Stomach (tissue), 8 donors: ENCODE measurements at regions not wholly inside any gene's neighbourhood (a gene's known extent, or its start where the extent isn't known, plus 50 kb on each side); places are given as distances from the start of the nearest gene placed in this dataset.

Source experiments
- DNase-seq, 2 donors: peaks; one replicate each; pipeline versions ENCODE4 v3.0.0 to v3.0.0-alpha.2; 2013 to 2019
- H3K27ac ChIP-seq, 5 donors: fragments of 200-600 bp in 4 of 5; sonication (generic) in 4 of 5; one replicate each; pipeline ENCODE4 v1.5.1; 2013 to 2019; ENCODE audit warnings: mild to moderate bottlenecking in 1 of 5, moderate library complexity in 1 of 5
- H3K27me3 ChIP-seq, 3 donors: fragments of 200-600 bp; sonication (generic); one replicate each; pipeline ENCODE4 v1.5.1; 2017 to 2019; ENCODE audit warnings: mixed run types in 1 of 3
- H3K36me3 ChIP-seq, 4 donors: fragments of 200-600 bp; sonication (generic); 1 replicate in 3 of 4; 2 replicates in 1 of 4; pipeline ENCODE4 v1.5.1; 2016 to 2019
- H3K4me1 ChIP-seq, 4 donors: fragments of 200-600 bp; sonication (generic); one replicate each; pipeline ENCODE4 v1.5.1; 2016 to 2019
- H3K4me3 ChIP-seq, 4 donors: fragments of 200-600 bp; sonication (generic) in 3 of 4; one replicate each; pipeline ENCODE4 v1.5.1; 2016 to 2019; ENCODE audit warnings: mild to moderate bottlenecking in 1 of 4
- H3K9me3 ChIP-seq, 4 donors: fragments of 200-600 bp; sonication (generic); one replicate each; pipeline ENCODE4 v1.5.1; 2016 to 2019
- EP300 ChIP-seq: sonication (generic); formaldehyde crosslinking; IDR thresholded peaks from one replicate; pipeline ENCODE4 v1.6.1; 2017; ENCODE audit warnings: antibody characterized with exemption
- POLR2A ChIP-seq, 4 donors: fragments of 450-650 bp; IDR thresholded peaks; one replicate each; pipeline ENCODE4 v1.6.1; 2016; ENCODE audit warnings: antibody characterized with exemption in 4 of 4, control low read depth in 2 of 4, mild to moderate bottlenecking in 1 of 4, moderate library complexity in 1 of 4
- POLR2AphosphoS5 ChIP-seq, 3 donors: sonication (generic); formaldehyde crosslinking; IDR thresholded peaks; one replicate each; pipeline ENCODE4 v1.6.1; 2016; ENCODE audit warnings: antibody characterized with exemption in 3 of 3
- WGBS, 5 donors: extraction: QIAGEN DNeasy Blood & Tissue Kit in 3 of 5; methylation state at CpG; one replicate each; pipeline versions ENCODE4 v1.1.5 to v1.1.7; 2013 to 2018; 5-methylcytosine and 5-hydroxymethylcytosine counted together
- intact Hi-C: fragments of 100-400 bp; cut with DNase I; formaldehyde crosslinking; loops from one replicate; pipeline ENCODE4 v1.15.1; 2023; ENCODE audit warnings: low total_unique reads
- TF ChIP-seq, protein P1 (sequence below), 7 experiments: fragments of 450-650 bp in 4 of 7; fragments of 200-600 bp in 3 of 7; sonication (generic) in 3 of 7; IDR thresholded peaks; one replicate each; pipeline ENCODE4 v1.5.1; 2016 to 2019; ENCODE audit warnings: antibody characterized with exemption in 7 of 7, control low read depth in 2 of 7, mild to moderate bottlenecking in 1 of 7
- donor health status: healthy with polysubstance abuse.
- donor health status: Bipolar disorder and iron deficiency.
- donor health status: healthy.

DNA sequence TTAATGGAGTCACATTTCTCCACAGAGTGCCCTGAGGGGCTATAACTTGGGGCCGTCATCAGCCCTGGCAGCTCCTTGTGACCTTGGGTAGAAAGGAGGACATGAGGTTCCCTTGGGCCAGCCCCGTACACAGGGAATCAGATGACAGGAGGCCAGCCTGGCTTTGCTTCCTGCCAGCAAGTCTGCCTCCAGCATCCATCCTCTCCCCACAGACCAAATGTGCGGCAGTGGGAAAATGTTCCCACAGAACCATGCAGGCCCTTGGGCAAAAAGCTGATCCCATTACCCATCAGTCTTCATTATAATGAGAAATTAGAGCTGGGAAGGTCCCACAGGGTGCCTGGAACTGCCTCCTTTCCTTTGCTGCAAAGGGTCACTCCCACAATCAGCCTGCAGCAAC, 908.3 kb downstream of the GRID1 start:
- DNase-seq, result no peak
- no peaks in the 10 kb centered on the region for H3K4me1 ChIP-seq
- TF ChIP-seq POLR2AphosphoS5 (IDR thresholded peaks at IDR 0.05), result no peak
- TF ChIP-seq POLR2A (IDR thresholded peaks at IDR 0.05), result no peak
- TF ChIP-seq, protein P1, sequence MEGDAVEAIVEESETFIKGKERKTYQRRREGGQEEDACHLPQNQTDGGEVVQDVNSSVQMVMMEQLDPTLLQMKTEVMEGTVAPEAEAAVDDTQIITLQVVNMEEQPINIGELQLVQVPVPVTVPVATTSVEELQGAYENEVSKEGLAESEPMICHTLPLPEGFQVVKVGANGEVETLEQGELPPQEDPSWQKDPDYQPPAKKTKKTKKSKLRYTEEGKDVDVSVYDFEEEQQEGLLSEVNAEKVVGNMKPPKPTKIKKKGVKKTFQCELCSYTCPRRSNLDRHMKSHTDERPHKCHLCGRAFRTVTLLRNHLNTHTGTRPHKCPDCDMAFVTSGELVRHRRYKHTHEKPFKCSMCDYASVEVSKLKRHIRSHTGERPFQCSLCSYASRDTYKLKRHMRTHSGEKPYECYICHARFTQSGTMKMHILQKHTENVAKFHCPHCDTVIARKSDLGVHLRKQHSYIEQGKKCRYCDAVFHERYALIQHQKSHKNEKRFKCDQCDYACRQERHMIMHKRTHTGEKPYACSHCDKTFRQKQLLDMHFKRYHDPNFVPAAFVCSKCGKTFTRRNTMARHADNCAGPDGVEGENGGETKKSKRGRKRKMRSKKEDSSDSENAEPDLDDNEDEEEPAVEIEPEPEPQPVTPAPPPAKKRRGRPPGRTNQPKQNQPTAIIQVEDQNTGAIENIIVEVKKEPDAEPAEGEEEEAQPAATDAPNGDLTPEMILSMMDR (IDR thresholded peaks at IDR 0.05), result no peak
- TF ChIP-seq EP300, result no peak
- H3K9me3 ChIP-seq, result no peaks in the 10 kb centered on the region
- H3K27ac ChIP-seq, result no peak overlapping the region
- no peaks in the 10 kb centered on the region for H3K27me3 ChIP-seq
- no peaks in the 10 kb centered on the region for H3K36me3 ChIP-seq
- intact Hi-C loops, result no loop called here
- no peak overlapping the region for H3K4me3 ChIP-seq
- WGBS, 5 donors, result 61 to 83% (median 72%) methylated on average over 2 to 3 of the region's 3 CpGs

DNA sequence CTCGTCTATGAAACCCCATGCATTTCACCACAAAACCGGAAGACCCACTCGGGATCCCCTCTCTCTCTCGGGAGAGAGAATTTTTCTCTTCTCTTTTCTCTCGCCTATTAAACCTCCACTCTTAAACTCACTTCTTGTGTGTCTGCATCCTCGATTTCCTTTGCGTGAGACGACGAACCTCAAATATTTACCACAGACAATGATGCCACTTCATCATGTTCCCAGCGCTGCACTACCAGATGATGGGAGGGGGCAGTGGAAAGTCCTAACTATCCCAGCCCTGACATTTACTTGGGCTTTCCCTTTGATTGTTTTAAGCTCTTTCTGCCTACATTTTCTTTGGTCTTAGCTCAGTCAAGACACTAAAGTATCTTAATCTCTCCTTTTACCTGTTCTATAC, 906.7 kb downstream of the GRID1 start:
- Histone ChIP-seq H3K4me1 (no peaks in the 10 kb centered on the region), H3K9me3 (no peaks in the 10 kb centered on the region), H3K4me3 (no peak overlapping the region), H3K36me3 (no peaks in the 10 kb centered on the region), H3K27ac (no peak overlapping the region), H3K27me3 (no peaks in the 10 kb centered on the region)
- DNase-seq, result no peak
- intact Hi-C loops, result no loop called here
- TF ChIP-seq POLR2A (IDR thresholded peaks at IDR 0.05), result no peak
- TF ChIP-seq, protein P1 (IDR thresholded peaks at IDR 0.05), result no peak
- no peak for TF ChIP-seq POLR2AphosphoS5 (IDR thresholded peaks at IDR 0.05)
- TF ChIP-seq EP300, result no peak
- 76 to 88% (median 84%) methylated on average over 10 of the region's 10 CpGs for WGBS, 5 donors

DNA sequence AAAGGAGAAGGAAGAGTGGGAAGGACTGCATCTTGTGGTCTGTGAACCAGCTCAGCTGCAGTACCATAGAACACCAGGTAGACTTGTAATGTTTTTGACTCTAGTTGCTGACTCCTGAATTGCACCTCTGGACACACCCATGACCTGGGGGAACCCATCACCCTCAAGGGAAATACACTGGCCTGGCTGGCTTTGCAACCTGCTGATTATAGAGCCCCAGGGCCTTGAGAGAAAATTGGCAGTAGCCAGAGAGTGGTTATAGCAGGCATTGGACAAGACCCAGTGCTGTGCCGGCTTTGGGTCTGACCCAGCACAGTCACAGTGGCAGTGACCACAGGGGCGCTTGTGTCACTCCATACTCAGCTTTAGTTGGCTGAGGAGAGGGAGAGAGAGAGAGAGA, 902.3 kb downstream of the GRID1 start:
- H3K4me1 ChIP-seq, result no peaks in the 10 kb centered on the region
- WGBS, 5 donors, result 55 to 81% (median 73%) methylated on average over 2 of the region's 2 CpGs
- no peaks in the 10 kb centered on the region for H3K27me3 ChIP-seq
- no peak overlapping the region for H3K27ac ChIP-seq
- H3K9me3 ChIP-seq, result no peaks in the 10 kb centered on the region
- intact Hi-C loops, result no loop called here
- H3K36me3 ChIP-seq, result no peaks in the 10 kb centered on the region
- no peak overlapping the region for H3K4me3 ChIP-seq
- no peak for TF ChIP-seq POLR2AphosphoS5 (IDR thresholded peaks at IDR 0.05)
- TF ChIP-seq, protein P1 (IDR thresholded peaks at IDR 0.05), result no peak
- TF ChIP-seq EP300, result no peak
- no peak for TF ChIP-seq POLR2A (IDR thresholded peaks at IDR 0.05)
- no peak for DNase-seq

DNA sequence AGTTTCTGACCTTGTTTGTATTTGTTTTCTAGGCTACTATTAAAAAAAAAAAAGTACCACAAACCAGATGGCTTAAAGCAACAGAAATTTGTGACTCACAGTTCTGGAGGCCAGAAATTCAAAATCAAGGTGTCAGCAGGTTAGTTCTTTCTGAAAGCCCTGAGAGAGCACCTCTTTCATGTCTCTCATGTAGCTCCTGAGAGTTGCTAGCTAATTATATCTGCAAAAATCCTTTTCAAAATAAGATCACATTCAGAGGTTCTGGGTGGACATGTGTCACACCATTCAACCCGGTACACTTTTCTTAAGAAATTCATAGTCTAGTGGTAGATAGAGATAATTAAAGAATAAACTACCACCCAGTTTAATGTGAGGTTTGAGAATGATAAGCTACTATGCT, 888.6 kb downstream of the GRID1 start:
- H3K36me3 ChIP-seq, result no peaks in the 10 kb centered on the region
- no peak for TF ChIP-seq EP300
- TF ChIP-seq, protein P1 (IDR thresholded peaks at IDR 0.05), result no peak
- H3K27me3 ChIP-seq, result no peaks in the 10 kb centered on the region
- H3K4me1 ChIP-seq, result no peaks in the 10 kb centered on the region
- no peak overlapping the region for H3K27ac ChIP-seq
- DNase-seq, result no peak
- intact Hi-C loops, result no loop called here
- no peak overlapping the region for H3K4me3 ChIP-seq
- H3K9me3 ChIP-seq, result peaks cover 0 to 12% (median 0%) of the 10 kb centered on the region in 4 donors
- 76 to 96% (median 90%) methylated on average over 1 of the region's 1 CpG for WGBS, 5 donors

DNA sequence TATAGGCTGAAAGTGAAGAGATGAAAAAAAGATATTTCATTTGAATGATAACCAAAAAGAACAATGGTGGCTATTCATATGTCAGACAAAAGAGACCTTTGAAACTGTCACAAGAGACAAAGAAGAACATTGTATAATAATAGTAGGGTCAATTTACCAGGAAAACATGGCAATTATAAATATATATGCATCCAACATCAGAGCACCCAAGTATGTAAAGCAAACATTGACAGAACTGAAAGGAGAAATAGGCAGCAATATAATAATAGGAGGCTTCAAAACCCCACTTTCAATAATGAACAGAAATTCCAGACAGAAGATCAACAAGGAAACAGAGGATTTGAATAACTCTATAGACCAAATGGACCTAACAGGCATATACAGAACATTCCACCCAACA, 876.2 kb downstream of the GRID1 start:
- no peaks in the 10 kb centered on the region for H3K4me1 ChIP-seq
- no peak overlapping the region for H3K27ac ChIP-seq
- no peaks in the 10 kb centered on the region for H3K36me3 ChIP-seq
- no peak for DNase-seq
- peaks cover 0 to 7% (median 0%) of the 10 kb centered on the region in 4 donors for H3K9me3 ChIP-seq
- H3K27me3 ChIP-seq, result no peaks in the 10 kb centered on the region
- intact Hi-C loops, result no loop called here
- H3K4me3 ChIP-seq, result no peak overlapping the region
- no peak for TF ChIP-seq EP300
- TF ChIP-seq, protein P1 (IDR thresholded peaks at IDR 0.05), result no peak
- TF ChIP-seq POLR2AphosphoS5 (IDR thresholded peaks at IDR 0.05), result no peak
- no peak for TF ChIP-seq POLR2A (IDR thresholded peaks at IDR 0.05)
